ENCODE measurements at regions not wholly inside any gene's neighbourhood (a gene's known extent, or its start where the extent isn't known, plus 50 kb on each side); places are given as distances from the start of the nearest gene placed in this dataset.

DNA sequence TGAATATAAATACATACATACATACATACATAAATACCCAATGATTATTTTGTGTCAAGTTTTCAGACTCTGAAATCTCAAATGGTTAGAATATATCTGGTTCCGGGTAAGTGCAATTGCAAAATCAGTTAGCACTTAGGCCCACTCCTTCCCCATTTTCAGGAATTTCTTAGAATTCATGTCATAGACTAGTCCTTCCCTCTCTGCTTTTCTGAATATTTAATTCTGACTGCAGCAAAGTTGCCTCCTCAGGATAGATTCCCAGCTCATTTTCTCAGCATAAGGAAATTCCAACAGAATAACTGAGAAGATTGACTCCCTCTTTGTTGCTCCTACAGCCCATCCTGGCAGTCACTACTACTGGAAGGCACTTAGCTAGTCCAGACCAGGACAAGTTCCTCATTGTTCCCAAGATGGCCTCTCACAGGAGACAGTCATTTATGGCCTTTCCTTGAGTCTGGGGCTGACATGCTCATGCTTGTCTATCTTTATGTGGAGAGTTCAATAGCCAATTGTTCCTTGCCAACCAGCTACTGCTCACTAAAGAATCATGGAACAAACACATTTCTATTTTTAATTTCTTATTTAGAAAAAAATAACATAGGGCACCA lies 142.9 kb upstream of the ITGB1 start:
- TF ChIP-seq ZNF140 (tag by site-specific recombination; IDR thresholded peaks at IDR 0.05) (no peak), ZNF138 (tag by site-specific recombination; IDR thresholded peaks at IDR 0.05; ENCODE audit: borderline replicate concordance) (no peak), SP2 (tag by site-specific recombination; IDR thresholded peaks at IDR 0.05) (no peak), ZNF548 (tag by site-specific recombination; IDR thresholded peaks at IDR 0.05) (no peak), YY1 (tag by site-specific recombination; IDR thresholded peaks at IDR 0.05) (no peak), KLF16 (tag by site-specific recombination; IDR thresholded peaks at IDR 0.05) (no peak), OVOL3 (tag by site-specific recombination; IDR thresholded peaks at IDR 0.05) (no peak)
- TF ChIP-seq, protein P1, sequence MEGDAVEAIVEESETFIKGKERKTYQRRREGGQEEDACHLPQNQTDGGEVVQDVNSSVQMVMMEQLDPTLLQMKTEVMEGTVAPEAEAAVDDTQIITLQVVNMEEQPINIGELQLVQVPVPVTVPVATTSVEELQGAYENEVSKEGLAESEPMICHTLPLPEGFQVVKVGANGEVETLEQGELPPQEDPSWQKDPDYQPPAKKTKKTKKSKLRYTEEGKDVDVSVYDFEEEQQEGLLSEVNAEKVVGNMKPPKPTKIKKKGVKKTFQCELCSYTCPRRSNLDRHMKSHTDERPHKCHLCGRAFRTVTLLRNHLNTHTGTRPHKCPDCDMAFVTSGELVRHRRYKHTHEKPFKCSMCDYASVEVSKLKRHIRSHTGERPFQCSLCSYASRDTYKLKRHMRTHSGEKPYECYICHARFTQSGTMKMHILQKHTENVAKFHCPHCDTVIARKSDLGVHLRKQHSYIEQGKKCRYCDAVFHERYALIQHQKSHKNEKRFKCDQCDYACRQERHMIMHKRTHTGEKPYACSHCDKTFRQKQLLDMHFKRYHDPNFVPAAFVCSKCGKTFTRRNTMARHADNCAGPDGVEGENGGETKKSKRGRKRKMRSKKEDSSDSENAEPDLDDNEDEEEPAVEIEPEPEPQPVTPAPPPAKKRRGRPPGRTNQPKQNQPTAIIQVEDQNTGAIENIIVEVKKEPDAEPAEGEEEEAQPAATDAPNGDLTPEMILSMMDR (tag by site-specific recombination; IDR thresholded peaks at IDR 0.05), result no peak
- TF ChIP-seq, protein P2, sequence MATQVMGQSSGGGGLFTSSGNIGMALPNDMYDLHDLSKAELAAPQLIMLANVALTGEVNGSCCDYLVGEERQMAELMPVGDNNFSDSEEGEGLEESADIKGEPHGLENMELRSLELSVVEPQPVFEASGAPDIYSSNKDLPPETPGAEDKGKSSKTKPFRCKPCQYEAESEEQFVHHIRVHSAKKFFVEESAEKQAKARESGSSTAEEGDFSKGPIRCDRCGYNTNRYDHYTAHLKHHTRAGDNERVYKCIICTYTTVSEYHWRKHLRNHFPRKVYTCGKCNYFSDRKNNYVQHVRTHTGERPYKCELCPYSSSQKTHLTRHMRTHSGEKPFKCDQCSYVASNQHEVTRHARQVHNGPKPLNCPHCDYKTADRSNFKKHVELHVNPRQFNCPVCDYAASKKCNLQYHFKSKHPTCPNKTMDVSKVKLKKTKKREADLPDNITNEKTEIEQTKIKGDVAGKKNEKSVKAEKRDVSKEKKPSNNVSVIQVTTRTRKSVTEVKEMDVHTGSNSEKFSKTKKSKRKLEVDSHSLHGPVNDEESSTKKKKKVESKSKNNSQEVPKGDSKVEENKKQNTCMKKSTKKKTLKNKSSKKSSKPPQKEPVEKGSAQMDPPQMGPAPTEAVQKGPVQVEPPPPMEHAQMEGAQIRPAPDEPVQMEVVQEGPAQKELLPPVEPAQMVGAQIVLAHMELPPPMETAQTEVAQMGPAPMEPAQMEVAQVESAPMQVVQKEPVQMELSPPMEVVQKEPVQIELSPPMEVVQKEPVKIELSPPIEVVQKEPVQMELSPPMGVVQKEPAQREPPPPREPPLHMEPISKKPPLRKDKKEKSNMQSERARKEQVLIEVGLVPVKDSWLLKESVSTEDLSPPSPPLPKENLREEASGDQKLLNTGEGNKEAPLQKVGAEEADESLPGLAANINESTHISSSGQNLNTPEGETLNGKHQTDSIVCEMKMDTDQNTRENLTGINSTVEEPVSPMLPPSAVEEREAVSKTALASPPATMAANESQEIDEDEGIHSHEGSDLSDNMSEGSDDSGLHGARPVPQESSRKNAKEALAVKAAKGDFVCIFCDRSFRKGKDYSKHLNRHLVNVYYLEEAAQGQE (tag by site-specific recombination; IDR thresholded peaks at IDR 0.05), result no peak
- TF ChIP-seq, protein P3, sequence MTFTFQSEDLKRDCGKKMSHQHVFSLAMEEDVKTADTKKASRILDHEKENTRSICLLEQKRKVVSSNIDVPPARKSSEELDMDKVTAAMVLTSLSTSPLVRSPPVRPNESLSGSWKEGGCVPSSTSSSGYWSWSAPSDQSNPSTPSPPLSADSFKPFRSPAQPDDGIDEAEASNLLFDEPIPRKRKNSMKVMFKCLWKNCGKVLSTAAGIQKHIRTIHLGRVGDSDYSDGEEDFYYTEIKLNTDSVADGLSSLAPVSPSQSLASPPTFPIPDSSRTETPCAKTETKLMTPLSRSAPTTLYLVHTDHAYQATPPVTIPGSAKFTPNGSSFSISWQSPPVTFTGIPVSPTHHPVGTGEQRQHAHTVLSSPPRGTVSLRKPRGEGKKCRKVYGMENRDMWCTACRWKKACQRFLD (tag by site-specific recombination; IDR thresholded peaks at IDR 0.05), result no peak

Measured in HEK293 (cell line).